Ovary (tissue), 3 donors: ENCODE measurements at regions not wholly inside any gene's neighbourhood (a gene's known extent, or its start where the extent isn't known, plus 50 kb on each side); places are given as distances from the start of the nearest gene placed in this dataset.

ENCODE experiments used
- CTCF ChIP-seq, 3 donors: fragments of 450-650 bp in 2 of 3; fragments of 200-600 bp in 1 of 3; IDR thresholded peaks; one replicate each; pipeline versions ENCODE4 v1.5.1 to v1.8.0; 2016 to 2022; ENCODE audit warnings: antibody characterized with exemption in 3 of 3, mild to moderate bottlenecking in 1 of 3
- EP300 ChIP-seq: sonication (generic); formaldehyde crosslinking; IDR thresholded peaks from one replicate; pipeline ENCODE4 v1.6.1; 2017; ENCODE audit warnings: antibody characterized with exemption
- POLR2A ChIP-seq: fragments of 450-650 bp; IDR thresholded peaks from one replicate; pipeline ENCODE4 v1.6.1; 2017; ENCODE audit warnings: antibody characterized with exemption, mild to moderate bottlenecking, moderate library complexity
- donor health status: DM: no; HTN: no; CAD: no.

- TF ChIP-seq CTCF (IDR thresholded peaks at IDR 0.05) (no peak), POLR2A (no peak), EP300 (no peak)
These were observed 65.1 kb upstream of the GZMB start for GRCh38 chr14:24699052-24699451.
